RWPE1 (cell line): ENCODE measurements at regions not wholly inside any gene's neighbourhood (a gene's known extent, or its start where the extent isn't known, plus 50 kb on each side); places are given as distances from the start of the nearest gene placed in this dataset.

Experiments used
- CTCF ChIA-PET: fragments of 350-600 bp; sonication (Branson Sonifier 250); formaldehyde crosslinking; extraction: SDS; loops from one replicate; lab custom pipeline; 2021; lab: Yijun Ruan, JAX
- POLR2A ChIA-PET: fragments of 400-600 bp; formaldehyde crosslinking; extraction: SDS; loops from one replicate; lab custom pipeline; 2020; ENCODE audit warnings: antibody characterized with exemption; ENCODE audit not compliant: low non-redundant PET; lab: Yijun Ruan, JAX
- DNase-seq: peaks from one replicate; pipeline ENCODE4 v3.0.0; 2012; ENCODE audit warnings: low spot score
- H3K27ac ChIP-seq: fragments of 450-650 bp; 2 replicates; pipeline ENCODE4 v1.5.1; 2017
- CTCF ChIP-seq: fragments of 450-650 bp; conservative IDR thresholded peaks from 2 replicates; pipeline ENCODE4 v1.5.1; 2017; ENCODE audit warnings: low read depth, mild to moderate bottlenecking

GRCh38 chr3:8212794-8213193 lies 288.8 kb upstream of the LMCD1 start:
- DNase-seq = no peak
- no peak for TF ChIP-seq CTCF
- ChIA-PET CTCF (no interaction called here), POLR2A (no interaction called here)
- H3K27ac ChIP-seq = no peak overlapping the region

- H3K27ac ChIP-seq = no peak overlapping the region
- ChIA-PET POLR2A (no interaction called here), CTCF (no interaction called here)
- no peak for TF ChIP-seq CTCF
- no peak for DNase-seq
Measured at GRCh38 chr3:8213286-8213685, 288.3 kb upstream of the LMCD1 start.

- no peak for DNase-seq
- H3K27ac ChIP-seq = no peak overlapping the region
- ChIA-PET POLR2A (no interaction called here), CTCF (no interaction called here)
- TF ChIP-seq CTCF = no peak
Measured at GRCh38 chr3:8215821-8216220, 285.8 kb upstream of the LMCD1 start.

- CTCF ChIA-PET = no interaction called here
- POLR2A ChIA-PET = no interaction called here
- no peak for DNase-seq
- no peak for TF ChIP-seq CTCF
- no peak overlapping the region for H3K27ac ChIP-seq
Measured at GRCh38 chr3:8218353-8218940, 283.2 kb upstream of the LMCD1 start.

- no peak for TF ChIP-seq CTCF
- ChIA-PET CTCF (no interaction called here), POLR2A (no interaction called here)
- H3K27ac ChIP-seq = no peak overlapping the region
- no peak for DNase-seq
Measured at GRCh38 chr3:8220291-8220690, 281.3 kb upstream of the LMCD1 start.

- ChIA-PET POLR2A (no interaction called here), CTCF (interaction anchor here (0.6 kb wide), 1 partner anchor 568 kb away, joined by 3 read pairs; no protein-coding TSS in a partner anchor)
- no peak for DNase-seq
- no peak overlapping the region for H3K27ac ChIP-seq
- TF ChIP-seq CTCF = no peak
Measured at GRCh38 chr3:8223766-8224165, 277.9 kb upstream of the LMCD1 start.

GRCh38 chr3:8224941-8225340 lies 276.7 kb upstream of the LMCD1 start:
- no peak for TF ChIP-seq CTCF
- no peak for DNase-seq
- no peak overlapping the region for H3K27ac ChIP-seq
- CTCF ChIA-PET = no interaction called here
- POLR2A ChIA-PET = no interaction called here
